DMS 273 treated with DMSO at 0.1 percent for 48 hours (cell line): ENCODE measurements at regions not wholly inside any gene's neighbourhood (a gene's known extent, or its start where the extent isn't known, plus 50 kb on each side); places are given as distances from the start of the nearest gene placed in this dataset.
"Not testable (repeated sequence)": the region's sequence is repeated elsewhere in the genome, so short reads cannot be mapped to it uniquely, and the experiment has no call there.

Experiments used
- DNase-seq: peaks from one replicate; lab custom pipeline; 2025; lab: John Stamatoyannopoulos, UW

GRCh38 chr1:73770109-73770905, 427.7 kb downstream of the LRRIQ3 start:
- no peak for DNase-seq

- no peak for DNase-seq
These were observed 431.1 kb downstream of the LRRIQ3 start for GRCh38 chr1:73766786-73767348.

GRCh38 chr1:73765551-73766233, 432.3 kb downstream of the LRRIQ3 start:
- no peak for DNase-seq

GRCh38 chr1:73761559-73761958, 436.4 kb downstream of the LRRIQ3 start:
- DNase-seq, result no peak

- no peak for DNase-seq
These were observed 439.0 kb downstream of the LRRIQ3 start for GRCh38 chr1:73759011-73759410.

- DNase-seq, result no peak
These were observed 441.2 kb downstream of the LRRIQ3 start for GRCh38 chr1:73756817-73757216.

- DNase-seq, result no peak
These were observed 442.3 kb downstream of the LRRIQ3 start for GRCh38 chr1:73755649-73756048.

GRCh38 chr1:73749996-73750395, 448.0 kb downstream of the LRRIQ3 start:
- DNase-seq, result no peak

- DNase-seq, result no peak
These were observed 453.0 kb downstream of the LRRIQ3 start for GRCh38 chr1:73744985-73745384.

GRCh38 chr1:73736125-73736524, 461.9 kb downstream of the LRRIQ3 start:
- no peak for DNase-seq

GRCh38 chr1:73727036-73727435, 470.9 kb downstream of the LRRIQ3 start:
- no peak for DNase-seq

- DNase-seq, result no peak
These were observed 475.9 kb downstream of the LRRIQ3 start for GRCh38 chr1:73722055-73722454.

- DNase-seq, result no peak
These were observed 480.0 kb downstream of the LRRIQ3 start for GRCh38 chr1:73717976-73718375.

- no peak for DNase-seq
These were observed 486.9 kb downstream of the LRRIQ3 start for GRCh38 chr1:73711089-73711488.

GRCh38 chr1:73701826-73702225, 496.1 kb downstream of the LRRIQ3 start:
- DNase-seq, result no peak

GRCh38 chr1:73676186-73676585, 521.8 kb downstream of the LRRIQ3 start:
- DNase-seq, result no peak

GRCh38 chr1:73674945-73675561, 522.9 kb downstream of the LRRIQ3 start:
- no peak for DNase-seq

- peak; percentile 10 for DNase-seq
These were observed 524.0 kb downstream of the LRRIQ3 start for GRCh38 chr1:73673971-73674370.

GRCh38 chr1:73671530-73671929, 526.4 kb downstream of the LRRIQ3 start:
- no peak for DNase-seq

- DNase-seq, result not testable (repeated sequence)
These were observed 530.0 kb downstream of the LRRIQ3 start for GRCh38 chr1:73667959-73668358.

GRCh38 chr1:73662526-73662925, 535.5 kb downstream of the LRRIQ3 start:
- no peak for DNase-seq

GRCh38 chr1:73659136-73659535, 538.8 kb downstream of the LRRIQ3 start:
- no peak for DNase-seq

GRCh38 chr1:73654714-73655113, 543.3 kb downstream of the LRRIQ3 start:
- DNase-seq, result no peak
